Uterus (tissue), 2 donors: ENCODE measurements at regions not wholly inside any gene's neighbourhood (a gene's known extent, or its start where the extent isn't known, plus 50 kb on each side); places are given as distances from the start of the nearest gene placed in this dataset.

ENCODE experiments used
- CTCF ChIP-seq, 4 experiments: fragments of 200-600 bp in 2 of 4; fragments of 450-650 bp in 2 of 4; sonication (generic) in 2 of 4; IDR thresholded peaks; one replicate each; pipeline ENCODE4 v1.5.1; 2016 to 2019; ENCODE audit warnings: antibody characterized with exemption in 4 of 4, mild to moderate bottlenecking in 2 of 4, moderate library complexity in 1 of 4
- POLR2A ChIP-seq, 2 donors: fragments of 450-650 bp; IDR thresholded peaks; one replicate each; pipeline ENCODE4 v1.6.1; 2016; ENCODE audit warnings: antibody characterized with exemption in 2 of 2, mild to moderate bottlenecking in 1 of 2, moderate library complexity in 1 of 2

DNA sequence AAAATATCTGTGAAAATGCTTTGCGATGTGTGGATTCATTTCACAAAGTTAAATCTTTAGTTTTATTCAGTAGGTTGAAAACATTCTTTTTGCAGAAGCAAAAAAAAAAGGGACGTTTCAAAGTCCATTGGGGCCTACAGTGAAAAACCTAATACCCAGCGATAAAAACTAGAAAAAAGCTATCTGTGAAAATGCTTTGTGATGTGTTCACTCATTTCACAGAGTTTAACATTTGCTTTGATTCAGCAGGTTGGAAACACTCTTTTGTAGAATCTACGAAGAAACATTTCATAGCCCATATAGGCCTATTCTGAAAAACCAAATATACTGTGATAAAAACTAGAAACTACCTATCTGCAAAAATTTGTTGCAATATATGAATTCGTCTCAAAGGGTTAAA lies 113.6 kb upstream of the WSB1 start:
- TF ChIP-seq CTCF (IDR thresholded peaks at IDR 0.05) (no peak), POLR2A (IDR thresholded peaks at IDR 0.05) (no peak)
